ENCODE measurements at regions not wholly inside any gene's neighbourhood (a gene's known extent, or its start where the extent isn't known, plus 50 kb on each side); places are given as distances from the start of the nearest gene placed in this dataset.

GRCh38 chr3:177934001-177934891 is 602.0 kb upstream of the KCNMB2 start:
- TF ChIP-seq CTCF (IDR thresholded peaks at IDR 0.05) (no peak), EZH2 (IDR thresholded peaks at IDR 0.05; ENCODE audit: borderline replicate concordance, insufficient read depth, low read depth, low read length, poor library complexity, severe bottlenecking) (no peak)
